K562 (cell line): ENCODE measurements at regions not wholly inside any gene's neighbourhood (a gene's known extent, or its start where the extent isn't known, plus 50 kb on each side); places are given as distances from the start of the nearest gene placed in this dataset.

ENCODE experiments used
- ATAC-seq: fragments of 200-7000 bp; cut with Tn5 transposase; 3 replicates; pipeline ENCODE4 v1.9.1; 2020; ENCODE audit warnings: moderate library complexity
- BruUV-seq: library from RNA; stranded (reverse); fragments of 400-500 nt; replicated peaks from 2 replicates; lab custom pipeline; 2021; lab: Mats Ljungman, UMichigan
- CTCF ChIA-PET: fragments of 300-600 bp; formaldehyde crosslinking; extraction: SDS; loops from one replicate; lab custom pipeline; 2021; ENCODE audit warnings: low intra/inter-chr PET ratio; lab: Yijun Ruan, JAX
- POLR2A ChIA-PET: fragments of 300-600, 350-650 bp; sonication (Branson Sonifier 250); formaldehyde crosslinking; extraction: SDS; loops from one replicate; lab custom pipeline; 2021; ENCODE audit warnings: antibody characterized with exemption, inconsistent platforms; lab: Yijun Ruan, JAX
- DNase-seq, 4 experiments: peaks; one replicate each; pipeline versions ENCODE4 v3.0.0 to v3.0.0-alpha.2; 2011 to 2018; ENCODE audit warnings: low spot score in 3 of 4, mixed read lengths in 3 of 4; ENCODE audit errors: extremely low read depth in 1 of 4
- FAIRE-seq: peaks from 2 replicates; lab custom pipeline; 2011; peaks lifted over from hg19 to GRCh38; lab: Jason Lieb, UNC
- H2AFZ ChIP-seq: 2 replicates; pipeline ENCODE4 v1.6.0; 2011; ENCODE audit warnings: low read depth, low read length, control low read depth, inconsistent platforms
- H3K27ac ChIP-seq: fragments of 200-600 bp; 3 replicates; pipeline ENCODE4 v1.8.0; 2011; ENCODE audit warnings: low read depth, mild to moderate bottlenecking, control low read depth, inconsistent platforms, low read length, moderate library complexity, mixed read lengths; ENCODE audit errors: extremely low read depth
- H3K27me3 ChIP-seq, 2 experiments: fragments of 300-600 bp in 1 of 2; 2 replicates in 1 of 2; 3 replicates in 1 of 2; pipeline versions ENCODE4 v1.6.0 to v1.8.0; 2011; ENCODE audit warnings: inconsistent platforms in 2 of 2, low read length in 2 of 2, mild to moderate bottlenecking in 1 of 2, mixed read lengths in 1 of 2, moderate library complexity in 1 of 2; ENCODE audit not compliant: control insufficient read depth in 2 of 2, insufficient read depth in 2 of 2
- H3K36me3 ChIP-seq: fragments of 300-600 bp; 3 replicates; pipeline ENCODE4 v1.8.0; 2011; ENCODE audit warnings: mild to moderate bottlenecking, low read length, inconsistent platforms; ENCODE audit not compliant: control insufficient read depth, insufficient read depth
- H3K4me1 ChIP-seq, 2 experiments: fragments of 200-600 bp in 1 of 2; replicated peaks in 1 of 2; 2 replicates in 1 of 2; 3 replicates in 1 of 2; pipeline versions ENCODE4 v1.5.1 to v1.8.0; 2011; ENCODE audit warnings: inconsistent platforms in 2 of 2, low read length in 2 of 2, mild to moderate bottlenecking in 1 of 2, mixed read lengths in 1 of 2, moderate library complexity in 1 of 2; ENCODE audit not compliant: control insufficient read depth in 2 of 2, insufficient read depth in 2 of 2
- H3K4me2 ChIP-seq: 2 replicates; pipeline ENCODE4 v1.6.1; 2011; ENCODE audit warnings: low read length, control low read depth, inconsistent platforms, mixed read lengths; ENCODE audit not compliant: insufficient read depth
- H3K4me3 ChIP-seq: fragments of 200-600 bp; sonication (generic), shearing (Covaris generic); 2 replicates; pipeline ENCODE4 v1.5.1; 2016; ENCODE audit warnings: control low read depth, inconsistent platforms
- H3K79me2 ChIP-seq: fragments of 200-600 bp; 3 replicates; pipeline ENCODE4 v1.8.0; 2011; ENCODE audit warnings: low read length, inconsistent platforms; ENCODE audit not compliant: control insufficient read depth, insufficient read depth
- H3K9ac ChIP-seq, 2 experiments: 2 replicates each; pipeline versions ENCODE4 v1.6.0 to v1.6.1; 2011; ENCODE audit warnings: low read depth in 2 of 2, low read length in 2 of 2, control low read depth in 1 of 2, inconsistent platforms in 1 of 2, mild to moderate bottlenecking in 1 of 2, mixed read lengths in 1 of 2; ENCODE audit not compliant: insufficient read depth in 1 of 2
- H3K9me1 ChIP-seq: one replicate; pipeline ENCODE4 v1.6.0; 2011; ENCODE audit warnings: inconsistent platforms, mild to moderate bottlenecking, low read length, moderate library complexity; ENCODE audit not compliant: control insufficient read depth, insufficient read depth
- H3K9me3 ChIP-seq: replicated peaks from 2 replicates; pipeline ENCODE4 v1.5.1; 2011; ENCODE audit warnings: low read depth, low read length, inconsistent platforms; ENCODE audit not compliant: control insufficient read depth, insufficient read depth
- H4K20me1 ChIP-seq: replicated peaks from 2 replicates; pipeline ENCODE4 v1.6.1; 2011; ENCODE audit warnings: low read length, inconsistent platforms, mixed read lengths; ENCODE audit not compliant: control insufficient read depth, insufficient read depth
- ELF2 ChIP-seq: fragments of 250-450 bp; sonication (Bioruptor Pico); IDR thresholded peaks from 2 replicates; pipeline ENCODE4 v1.5.0; 2021; ENCODE audit warnings: mild to moderate bottlenecking
- HMG20A ChIP-seq: fragments of 450-650 bp; formaldehyde crosslinking; conservative IDR thresholded peaks from 2 replicates; pipeline ENCODE4 v1.4.0; 2020; ENCODE audit warnings: mild to moderate bottlenecking, mixed read lengths
- MEF2A ChIP-seq: IDR thresholded peaks from 2 replicates; pipeline ENCODE4 v1.6.1; 2011; ENCODE audit warnings: low read depth, mild to moderate bottlenecking, low read length, moderate library complexity; ENCODE audit not compliant: control insufficient read depth
- in situ Hi-C: fragments of 300-500 bp; cut with MboI; formaldehyde crosslinking; loops from 4 replicates; pipeline ENCODE4 v1.15.0; 2018; ENCODE audit warnings: inconsistent platforms, mixed read lengths
- intact Hi-C: fragments of 100-400 bp; cut with micrococcal nuclease; formaldehyde crosslinking; loops from 2 replicates; pipeline ENCODE4 v1.14.2; 2022
- TF ChIP-seq, protein P1 (sequence below): fragments of 250-450 bp; sonication (Bioruptor Pico); IDR thresholded peaks from 2 replicates; pipeline ENCODE4 v1.5.0; 2022; ENCODE audit warnings: mild to moderate bottlenecking

DNA sequence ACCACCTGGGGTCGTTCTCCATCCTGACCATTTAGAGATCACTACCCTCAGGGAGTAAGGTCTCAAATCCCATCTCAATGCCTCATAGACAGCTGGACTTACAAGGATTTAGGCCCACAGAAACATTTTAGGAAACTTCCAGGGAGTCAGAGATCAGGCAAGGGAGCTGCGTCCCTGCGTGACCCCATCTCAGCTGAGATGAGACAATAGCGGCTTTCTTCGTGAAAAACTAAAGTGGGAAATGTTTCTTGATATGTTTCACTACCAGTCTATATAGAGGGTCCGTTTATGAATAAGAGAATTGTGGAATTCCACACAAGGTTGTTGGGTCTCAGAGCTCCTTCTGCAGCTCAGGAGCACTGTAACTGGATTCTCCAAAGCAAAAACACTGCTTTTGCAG, 105.1 kb downstream of the VCPKMT start (continued):
- TF ChIP-seq, protein P1, sequence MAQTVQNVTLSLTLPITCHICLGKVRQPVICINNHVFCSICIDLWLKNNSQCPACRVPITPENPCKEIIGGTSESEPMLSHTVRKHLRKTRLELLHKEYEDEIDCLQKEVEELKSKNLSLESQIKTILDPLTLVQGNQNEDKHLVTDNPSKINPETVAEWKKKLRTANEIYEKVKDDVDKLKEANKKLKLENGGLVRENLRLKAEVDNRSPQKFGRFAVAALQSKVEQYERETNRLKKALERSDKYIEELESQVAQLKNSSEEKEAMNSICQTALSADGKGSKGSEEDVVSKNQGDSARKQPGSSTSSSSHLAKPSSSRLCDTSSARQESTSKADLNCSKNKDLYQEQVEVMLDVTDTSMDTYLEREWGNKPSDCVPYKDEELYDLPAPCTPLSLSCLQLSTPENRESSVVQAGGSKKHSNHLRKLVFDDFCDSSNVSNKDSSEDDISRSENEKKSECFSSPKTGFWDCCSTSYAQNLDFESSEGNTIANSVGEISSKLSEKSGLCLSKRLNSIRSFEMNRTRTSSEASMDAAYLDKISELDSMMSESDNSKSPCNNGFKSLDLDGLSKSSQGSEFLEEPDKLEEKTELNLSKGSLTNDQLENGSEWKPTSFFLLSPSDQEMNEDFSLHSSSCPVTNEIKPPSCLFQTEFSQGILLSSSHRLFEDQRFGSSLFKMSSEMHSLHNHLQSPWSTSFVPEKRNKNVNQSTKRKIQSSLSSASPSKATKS, result no peak
- TF ChIP-seq HMG20A (CRISPR knock-in tag) (no peak), ELF2 (no peak)

DNA sequence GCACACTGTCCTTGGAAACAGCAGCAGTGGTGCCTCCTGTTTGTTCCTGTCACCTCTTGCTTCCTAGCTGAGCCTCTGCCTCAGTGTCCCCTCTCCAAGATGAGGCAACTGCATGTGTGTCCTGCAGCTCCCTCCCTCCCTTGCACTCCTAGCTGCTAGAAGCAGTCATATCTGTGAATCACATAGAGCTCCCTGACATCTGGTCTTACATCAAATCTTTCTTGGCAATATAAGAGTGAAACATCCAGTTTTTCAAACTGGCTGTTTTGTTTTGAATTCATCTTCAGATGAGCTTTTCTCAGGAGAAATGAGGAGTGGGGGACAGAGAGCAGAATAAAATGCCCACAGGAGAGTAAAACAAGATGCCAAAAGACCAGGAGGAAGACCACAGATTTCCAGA, 103.7 kb downstream of the VCPKMT start:
- H3K9ac ChIP-seq, result no peak overlapping the region

More for the DNA sequence above, 103.7 kb downstream of the VCPKMT start:
- FAIRE-seq (no peak), DNase-seq (no peak), ATAC-seq (no peak)
- in situ Hi-C loops, result no loop called here
- no peak for TF ChIP-seq MEF2A
- BruUV-seq, result no TSS peak
- intact Hi-C loops, result no loop called here
- Histone ChIP-seq H3K27ac (no peak overlapping the region), H2AFZ (no peak overlapping the region), H3K4me2 (no peak overlapping the region), H3K9me1 (no peaks in the 10 kb centered on the region), H3K36me3 (no peaks in the 10 kb centered on the region), H3K27me3 (no peaks in the 10 kb centered on the region), H3K4me1 (peaks cover 0 to under 1% of the 10 kb centered on the region in 2 experiments; a peak in 2 of 5 replicates), H3K9me3 (no peaks in the 10 kb centered on the region), H3K4me3 (no peak overlapping the region), H4K20me1 (no peaks in the 10 kb centered on the region), H3K79me2 (no peaks in the 10 kb centered on the region)
- POLR2A ChIA-PET, result interaction anchor here (0.6 kb wide), 1 partner anchor 9 kb away, joined by 4 read pairs; no protein-coding TSS in a partner anchor
- CTCF ChIA-PET, result no interaction called here
